K562 (cell line): ENCODE measurements at regions not wholly inside any gene's neighbourhood (a gene's known extent, or its start where the extent isn't known, plus 50 kb on each side); places are given as distances from the start of the nearest gene placed in this dataset.

ENCODE experiments used
- DMBX1 ChIP-seq: fragments of 250-450 bp; sonication (Bioruptor Pico); IDR thresholded peaks from 2 replicates; pipeline ENCODE4 v1.8.0; 2022; ENCODE audit warnings: inconsistent platforms, mild to moderate bottlenecking, moderate library complexity, borderline replicate concordance
- EP300 ChIP-seq: IDR thresholded peaks from 2 replicates; pipeline ENCODE4 v1.6.1; 2012; ENCODE audit warnings: low read length, improper control_type of control experiment
- POLR2A ChIP-seq: fragments of 450-650 bp; conservative IDR thresholded peaks from 2 replicates; pipeline ENCODE4 v1.6.1; 2016
- SMARCE1 ChIP-seq: fragments of 450-650 bp; IDR thresholded peaks from 2 replicates; pipeline ENCODE4 v1.7.1; 2016; ENCODE audit warnings: mild to moderate bottlenecking
- TCF7 ChIP-seq: sonication (generic); IDR thresholded peaks from 2 replicates; pipeline ENCODE4 v1.6.1; 2016; ENCODE audit warnings: antibody characterized with exemption, borderline replicate concordance
- TOE1 ChIP-seq, 2 experiments: fragments of 450-650 bp in 1 of 2; sonication (generic) in 1 of 2; formaldehyde crosslinking in 1 of 2; IDR thresholded peaks; 2 replicates each; pipeline versions ENCODE4 v1.7.1 to v1.8.0; 2016 to 2022; ENCODE audit warnings: borderline replicate concordance in 2 of 2, mild to moderate bottlenecking in 2 of 2, antibody characterized with exemption in 1 of 2, inconsistent platforms in 1 of 2, low read depth in 1 of 2, missing genetic modification reagents in 1 of 2, moderate library complexity in 1 of 2
- ZEB2 ChIP-seq: fragments of 450-650 bp; IDR thresholded peaks from 2 replicates; pipeline ENCODE4 v1.6.1; 2016
- ZNF133 ChIP-seq: fragments of 250-450 bp; sonication (Bioruptor Pico); IDR thresholded peaks from 2 replicates; pipeline ENCODE4 v1.4.0; 2020; ENCODE audit warnings: mild to moderate bottlenecking
- ZNF197 ChIP-seq: fragments of 200-800 bp; sonication (Bioruptor generic); IDR thresholded peaks from 2 replicates; pipeline ENCODE4 v1.6.1; 2016; ENCODE audit warnings: low read depth, missing genetic modification characterization, missing compliant biosample characterization
- ZNF347 ChIP-seq: fragments of 450-650 bp; formaldehyde crosslinking; IDR thresholded peaks from 2 replicates; pipeline ENCODE4 v1.4.0; 2020; ENCODE audit warnings: low read depth, mild to moderate bottlenecking, moderate library complexity
- ZNF609 ChIP-seq: sonication (generic); formaldehyde crosslinking; IDR thresholded peaks from 2 replicates; pipeline ENCODE4 v1.8.1; 2023; ENCODE audit warnings: missing genetic modification reagents, mild to moderate bottlenecking, borderline replicate concordance
- TF ChIP-seq, protein P1 (sequence below): fragments of 450-650 bp; formaldehyde crosslinking; IDR thresholded peaks from 2 replicates; pipeline ENCODE4 v1.4.0; 2020; ENCODE audit warnings: mild to moderate bottlenecking, moderate library complexity
- TF ChIP-seq, protein P2 (sequence below): fragments of 450-650 bp; IDR thresholded peaks from 2 replicates; pipeline ENCODE4 v1.6.1; 2016
- TF ChIP-seq, protein P3 (sequence below): sonication (generic); formaldehyde crosslinking; IDR thresholded peaks from 2 replicates; pipeline ENCODE4 v1.8.0; 2023; ENCODE audit warnings: missing genetic modification reagents, mild to moderate bottlenecking, borderline replicate concordance

DNA sequence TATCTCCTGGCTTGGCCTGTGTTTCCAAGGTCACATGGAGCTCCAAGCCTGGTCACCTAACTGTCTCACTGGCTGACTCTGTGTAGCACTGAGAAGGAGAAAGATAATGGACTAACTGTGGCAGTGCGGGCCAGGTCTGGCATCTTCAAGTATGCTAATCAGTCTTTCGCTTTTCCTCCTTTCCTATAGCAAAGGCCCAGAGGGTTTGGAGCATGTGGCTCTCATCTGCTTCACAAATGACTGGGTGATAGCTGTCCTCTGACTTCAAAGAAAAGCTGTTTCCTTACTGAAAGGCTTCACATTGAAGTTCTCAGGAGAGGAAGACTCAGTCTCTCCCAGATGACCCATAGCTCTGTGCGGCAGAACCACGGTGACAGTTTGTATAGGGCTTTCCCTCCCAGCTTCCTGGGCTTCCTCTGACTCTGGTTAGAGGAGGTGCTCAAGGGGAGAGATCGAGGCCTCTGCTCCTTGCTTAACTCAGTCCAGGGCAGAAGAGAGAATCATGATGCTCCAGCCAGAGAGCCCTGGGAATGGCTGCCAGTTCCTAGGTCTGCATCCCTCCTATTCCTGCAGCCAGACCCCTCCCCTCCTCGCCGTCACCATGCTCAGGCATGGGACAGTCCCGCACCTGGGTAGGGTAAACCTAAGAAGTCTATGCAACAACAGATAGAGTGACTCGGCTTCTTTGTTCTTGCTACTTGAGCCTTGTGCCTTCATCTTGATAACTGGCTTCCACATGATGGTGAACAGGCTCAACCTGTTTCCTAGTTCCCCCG lies 72.3 kb downstream of the CCDC71L start (continued):
- TF ChIP-seq, protein P1, sequence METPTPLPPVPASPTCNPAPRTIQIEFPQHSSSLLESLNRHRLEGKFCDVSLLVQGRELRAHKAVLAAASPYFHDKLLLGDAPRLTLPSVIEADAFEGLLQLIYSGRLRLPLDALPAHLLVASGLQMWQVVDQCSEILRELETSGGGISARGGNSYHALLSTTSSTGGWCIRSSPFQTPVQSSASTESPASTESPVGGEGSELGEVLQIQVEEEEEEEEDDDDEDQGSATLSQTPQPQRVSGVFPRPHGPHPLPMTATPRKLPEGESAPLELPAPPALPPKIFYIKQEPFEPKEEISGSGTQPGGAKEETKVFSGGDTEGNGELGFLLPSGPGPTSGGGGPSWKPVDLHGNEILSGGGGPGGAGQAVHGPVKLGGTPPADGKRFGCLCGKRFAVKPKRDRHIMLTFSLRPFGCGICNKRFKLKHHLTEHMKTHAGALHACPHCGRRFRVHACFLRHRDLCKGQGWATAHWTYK (CRISPR knock-in tag): 0 out of 2 replicates have a peak, but pooled peaks have one; percentile 14
- 0 out of 2 replicates have a peak, but pooled peaks have one; percentile 3 for TF ChIP-seq DMBX1
- peak; percentile 16; the same call in 1 of the 2 replicates for TF ChIP-seq EP300
- TF ChIP-seq, protein P2, sequence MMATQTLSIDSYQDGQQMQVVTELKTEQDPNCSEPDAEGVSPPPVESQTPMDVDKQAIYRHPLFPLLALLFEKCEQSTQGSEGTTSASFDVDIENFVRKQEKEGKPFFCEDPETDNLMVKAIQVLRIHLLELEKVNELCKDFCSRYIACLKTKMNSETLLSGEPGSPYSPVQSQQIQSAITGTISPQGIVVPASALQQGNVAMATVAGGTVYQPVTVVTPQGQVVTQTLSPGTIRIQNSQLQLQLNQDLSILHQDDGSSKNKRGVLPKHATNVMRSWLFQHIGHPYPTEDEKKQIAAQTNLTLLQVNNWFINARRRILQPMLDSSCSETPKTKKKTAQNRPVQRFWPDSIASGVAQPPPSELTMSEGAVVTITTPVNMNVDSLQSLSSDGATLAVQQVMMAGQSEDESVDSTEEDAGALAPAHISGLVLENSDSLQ: 0 out of 2 replicates have a peak, but pooled peaks have one; percentile 8
- TF ChIP-seq SMARCE1: no peak
- TF ChIP-seq TCF7: 0 out of 2 replicates have a peak, but pooled peaks have one; percentile 14
- TF ChIP-seq ZNF347: no peak
- no peak for TF ChIP-seq TOE1 (IDR thresholded peaks at IDR 0.05; ENCODE audit: borderline replicate concordance)
- no peak for TF ChIP-seq TOE1 (CRISPR knock-in tag; IDR thresholded peaks at IDR 0.05; ENCODE audit: borderline replicate concordance, low read depth)
- TF ChIP-seq, protein P3, sequence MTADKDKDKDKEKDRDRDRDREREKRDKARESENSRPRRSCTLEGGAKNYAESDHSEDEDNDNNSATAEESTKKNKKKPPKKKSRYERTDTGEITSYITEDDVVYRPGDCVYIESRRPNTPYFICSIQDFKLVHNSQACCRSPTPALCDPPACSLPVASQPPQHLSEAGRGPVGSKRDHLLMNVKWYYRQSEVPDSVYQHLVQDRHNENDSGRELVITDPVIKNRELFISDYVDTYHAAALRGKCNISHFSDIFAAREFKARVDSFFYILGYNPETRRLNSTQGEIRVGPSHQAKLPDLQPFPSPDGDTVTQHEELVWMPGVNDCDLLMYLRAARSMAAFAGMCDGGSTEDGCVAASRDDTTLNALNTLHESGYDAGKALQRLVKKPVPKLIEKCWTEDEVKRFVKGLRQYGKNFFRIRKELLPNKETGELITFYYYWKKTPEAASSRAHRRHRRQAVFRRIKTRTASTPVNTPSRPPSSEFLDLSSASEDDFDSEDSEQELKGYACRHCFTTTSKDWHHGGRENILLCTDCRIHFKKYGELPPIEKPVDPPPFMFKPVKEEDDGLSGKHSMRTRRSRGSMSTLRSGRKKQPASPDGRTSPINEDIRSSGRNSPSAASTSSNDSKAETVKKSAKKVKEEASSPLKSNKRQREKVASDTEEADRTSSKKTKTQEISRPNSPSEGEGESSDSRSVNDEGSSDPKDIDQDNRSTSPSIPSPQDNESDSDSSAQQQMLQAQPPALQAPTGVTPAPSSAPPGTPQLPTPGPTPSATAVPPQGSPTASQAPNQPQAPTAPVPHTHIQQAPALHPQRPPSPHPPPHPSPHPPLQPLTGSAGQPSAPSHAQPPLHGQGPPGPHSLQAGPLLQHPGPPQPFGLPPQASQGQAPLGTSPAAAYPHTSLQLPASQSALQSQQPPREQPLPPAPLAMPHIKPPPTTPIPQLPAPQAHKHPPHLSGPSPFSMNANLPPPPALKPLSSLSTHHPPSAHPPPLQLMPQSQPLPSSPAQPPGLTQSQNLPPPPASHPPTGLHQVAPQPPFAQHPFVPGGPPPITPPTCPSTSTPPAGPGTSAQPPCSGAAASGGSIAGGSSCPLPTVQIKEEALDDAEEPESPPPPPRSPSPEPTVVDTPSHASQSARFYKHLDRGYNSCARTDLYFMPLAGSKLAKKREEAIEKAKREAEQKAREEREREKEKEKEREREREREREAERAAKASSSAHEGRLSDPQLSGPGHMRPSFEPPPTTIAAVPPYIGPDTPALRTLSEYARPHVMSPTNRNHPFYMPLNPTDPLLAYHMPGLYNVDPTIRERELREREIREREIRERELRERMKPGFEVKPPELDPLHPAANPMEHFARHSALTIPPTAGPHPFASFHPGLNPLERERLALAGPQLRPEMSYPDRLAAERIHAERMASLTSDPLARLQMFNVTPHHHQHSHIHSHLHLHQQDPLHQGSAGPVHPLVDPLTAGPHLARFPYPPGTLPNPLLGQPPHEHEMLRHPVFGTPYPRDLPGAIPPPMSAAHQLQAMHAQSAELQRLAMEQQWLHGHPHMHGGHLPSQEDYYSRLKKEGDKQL (CRISPR knock-in tag): no peak
- no peak for TF ChIP-seq POLR2A
- peak; percentile 55 for TF ChIP-seq ZEB2
- 0 out of 2 replicates have a peak, but pooled peaks have one; percentile 30 for TF ChIP-seq ZNF197
- no peak for TF ChIP-seq ZNF133 (CRISPR knock-in tag)
- no peak for TF ChIP-seq ZNF609 (CRISPR knock-in tag)
